GM19025 (cell line): ENCODE measurements at regions not wholly inside any gene's neighbourhood (a gene's known extent, or its start where the extent isn't known, plus 50 kb on each side); places are given as distances from the start of the nearest gene placed in this dataset.
"Not testable (repeated sequence)": the region's sequence is repeated elsewhere in the genome, so short reads cannot be mapped to it uniquely, and the experiment has no call there.

ENCODE experiments used
- ATAC-seq: cut with Tn5 transposase; IDR thresholded peaks from one replicate; pipeline ENCODE4 v1.9.1; 2021; ENCODE audit warnings: mild to moderate bottlenecking, low read depth, moderate library complexity; ENCODE audit not compliant: unreplicated experiment

- no peak for ATAC-seq
Measured at GRCh38 chr1:4062041-4062440, 162.0 kb upstream of the C1orf174 start.

GRCh38 chr1:4062560-4062959, 162.5 kb upstream of the C1orf174 start:
- no peak for ATAC-seq

- ATAC-seq: no peak
Measured at GRCh38 chr1:4062992-4063391, 162.9 kb upstream of the C1orf174 start.

GRCh38 chr1:4063516-4063915, 163.4 kb upstream of the C1orf174 start:
- no peak for ATAC-seq

- ATAC-seq: no peak
Measured at GRCh38 chr1:4064150-4064889, 164.2 kb upstream of the C1orf174 start.

- ATAC-seq: no peak
Measured at GRCh38 chr1:4066860-4067599, 167.0 kb upstream of the C1orf174 start.

- no peak for ATAC-seq
Measured at GRCh38 chr1:4068076-4068475, 168.0 kb upstream of the C1orf174 start.

- no peak for ATAC-seq
Measured at GRCh38 chr1:4071653-4072052, 171.6 kb upstream of the C1orf174 start.

- ATAC-seq: no peak
Measured at GRCh38 chr1:4072481-4073153, 172.5 kb upstream of the C1orf174 start.

GRCh38 chr1:4075436-4076225, 175.6 kb upstream of the C1orf174 start:
- no peak for ATAC-seq

GRCh38 chr1:4076346-4076745, 176.3 kb upstream of the C1orf174 start:
- no peak for ATAC-seq

GRCh38 chr1:4078091-4078962, 178.3 kb upstream of the C1orf174 start:
- ATAC-seq: not testable (repeated sequence)

- no peak for ATAC-seq
Measured at GRCh38 chr1:4079815-4080214, 179.7 kb upstream of the C1orf174 start.

GRCh38 chr1:4081806-4082711, 182.0 kb upstream of the C1orf174 start:
- ATAC-seq: no peak

- no peak for ATAC-seq
Measured at GRCh38 chr1:4083231-4084047, 183.4 kb upstream of the C1orf174 start.

- ATAC-seq: no peak
Measured at GRCh38 chr1:4084048-4084431, 184.0 kb upstream of the C1orf174 start.

- no peak for ATAC-seq
Measured at GRCh38 chr1:4084446-4084845, 184.4 kb upstream of the C1orf174 start.

- no peak for ATAC-seq
Measured at GRCh38 chr1:4084896-4085295, 184.8 kb upstream of the C1orf174 start.
